H1 (cell line): ENCODE measurements at regions not wholly inside any gene's neighbourhood (a gene's known extent, or its start where the extent isn't known, plus 50 kb on each side); places are given as distances from the start of the nearest gene placed in this dataset.

ENCODE experiments used
- CTCF ChIA-PET: fragments of 300-600 bp; sonication (Branson Sonifier 250); formaldehyde crosslinking; loops from one replicate; lab custom pipeline; 2021; ENCODE audit not compliant: partially characterized antibody; lab: Charles Lee
- POLR2A ChIA-PET: fragments of 300-600 bp; sonication (Branson Sonifier 250); formaldehyde crosslinking; loops from one replicate; lab custom pipeline; 2021; ENCODE audit warnings: inconsistent platforms; ENCODE audit not compliant: partially characterized antibody; lab: Charles Lee
- DNase-seq, 2 experiments: peaks; one replicate each; pipeline versions ENCODE4 v3.0.0 to v3.0.0-alpha.2; 2010 to 2022; ENCODE audit warnings: low spot score in 2 of 2, low read depth in 1 of 2, mixed read lengths in 1 of 2
- FAIRE-seq: peaks from 2 replicates; lab custom pipeline; 2011; peaks lifted over from hg19 to GRCh38; lab: Jason Lieb, UNC
- H2AFZ ChIP-seq: 2 replicates; pipeline ENCODE4 v1.8.1; 2012; ENCODE audit warnings: low read length, inconsistent platforms
- H2AK5ac ChIP-seq: 2 replicates; pipeline ENCODE4 v1.6.1; 2013; ENCODE audit warnings: low read depth, low read length
- H2BK120ac ChIP-seq: replicated peaks from 2 replicates; pipeline ENCODE3; 2013; ENCODE audit warnings: low read depth, low read length, inconsistent platforms
- H2BK12ac ChIP-seq: 2 replicates; pipeline ENCODE4 v1.6.1; 2013; ENCODE audit warnings: low read depth, low read length
- H2BK15ac ChIP-seq: 2 replicates; pipeline ENCODE4 v1.6.1; 2013; ENCODE audit warnings: low read length
- H2BK20ac ChIP-seq: 2 replicates; pipeline ENCODE4 v1.6.1; 2013; ENCODE audit warnings: low read length
- H2BK5ac ChIP-seq: 2 replicates; pipeline ENCODE4 v1.6.1; 2013; ENCODE audit warnings: low read depth, low read length
- H3K14ac ChIP-seq: 2 replicates; pipeline ENCODE4 v1.6.1; 2013; ENCODE audit warnings: inconsistent platforms; ENCODE audit not compliant: insufficient read length
- H3K18ac ChIP-seq: 2 replicates; pipeline ENCODE4 v1.6.1; 2013; ENCODE audit warnings: low read length; ENCODE audit errors: extremely low read depth
- H3K23ac ChIP-seq: 2 replicates; pipeline ENCODE4 v1.6.1; 2013; ENCODE audit warnings: inconsistent platforms; ENCODE audit not compliant: insufficient read length
- H3K23me2 ChIP-seq: 2 replicates; pipeline ENCODE4 v1.6.1; 2013; ENCODE audit warnings: low read depth, low read length
- H3K27ac ChIP-seq: 2 replicates; pipeline ENCODE4 v1.6.1; 2011; ENCODE audit warnings: low read depth, low read length, inconsistent platforms
- H3K27me3 ChIP-seq, 4 experiments: replicated peaks in 1 of 4; 1 replicate in 1 of 4; 2 replicates in 3 of 4; pipeline versions ENCODE4 v1.6.1 to v1.8.1; 2011 to 2013; ENCODE audit warnings: low read length in 3 of 4, mild to moderate bottlenecking in 3 of 4, inconsistent platforms in 2 of 4, mixed read lengths in 2 of 4, moderate library complexity in 1 of 4; ENCODE audit not compliant: control insufficient read depth in 3 of 4, insufficient read depth in 3 of 4; ENCODE audit errors: extremely low read depth in 1 of 4
- H3K36me3 ChIP-seq, 4 experiments: 2 replicates each; pipeline versions ENCODE4 v1.6.1 to v1.8.1; 2011 to 2013; ENCODE audit warnings: mild to moderate bottlenecking in 4 of 4, low read length in 3 of 4, moderate library complexity in 2 of 4, control low read depth in 1 of 4, inconsistent platforms in 1 of 4; ENCODE audit not compliant: insufficient read depth in 4 of 4, control insufficient read depth in 2 of 4
- H3K4ac ChIP-seq: replicated peaks from 2 replicates; pipeline ENCODE3; 2013; ENCODE audit warnings: low read length, low read depth, mixed read lengths, inconsistent platforms; ENCODE audit not compliant: insufficient read length
- H3K4me1 ChIP-seq, 4 experiments: replicated peaks in 1 of 4; 1 replicate in 1 of 4; 2 replicates in 3 of 4; pipeline versions ENCODE4 v1.6.1 to v1.8.1; 2011 to 2013; ENCODE audit warnings: low read length in 3 of 4, inconsistent platforms in 2 of 4, mixed read lengths in 1 of 4; ENCODE audit not compliant: insufficient read depth in 4 of 4, control insufficient read depth in 3 of 4
- H3K4me2 ChIP-seq, 2 experiments: 2 replicates each; pipeline versions ENCODE4 v1.6.1 to v1.8.1; 2011 to 2013; ENCODE audit warnings: low read depth in 2 of 2, low read length in 2 of 2, control low read depth in 1 of 2, inconsistent platforms in 1 of 2, mild to moderate bottlenecking in 1 of 2; ENCODE audit not compliant: insufficient read depth in 1 of 2
- H3K4me3 ChIP-seq, 4 experiments: fragments of 200-600, 300-600 bp in 1 of 4; sonication (generic), shearing (Covaris generic), sonication (Bioruptor Twin) in 1 of 4; 2 replicates each; pipeline versions ENCODE4 v1.5.1 to v1.8.1; 2011 to 2016; ENCODE audit warnings: low read length in 4 of 4, low read depth in 3 of 4, control low read depth in 2 of 4, inconsistent platforms in 2 of 4, mild to moderate bottlenecking in 2 of 4, mixed read lengths in 1 of 4, moderate library complexity in 1 of 4; ENCODE audit not compliant: insufficient read depth in 2 of 4; ENCODE audit errors: extremely low read depth in 1 of 4
- H3K56ac ChIP-seq: replicated peaks from 2 replicates; pipeline ENCODE3; 2013; ENCODE audit warnings: low read depth, mild to moderate bottlenecking, mixed read lengths, low read length, inconsistent platforms; ENCODE audit not compliant: insufficient read length
- H3K79me1 ChIP-seq: 2 replicates; pipeline ENCODE4 v1.6.1; 2013; ENCODE audit warnings: low read depth, low read length, control low read depth
- H3K79me2 ChIP-seq, 2 experiments: 2 replicates each; pipeline versions ENCODE4 v1.6.1 to v1.8.1; 2012 to 2013; ENCODE audit warnings: low read length in 2 of 2, mild to moderate bottlenecking in 2 of 2, inconsistent platforms in 1 of 2; ENCODE audit not compliant: insufficient read depth in 2 of 2, control insufficient read depth in 1 of 2
- H3K9ac ChIP-seq, 4 experiments: replicated peaks in 1 of 4; 1 replicate in 1 of 4; 2 replicates in 3 of 4; pipeline versions ENCODE4 v1.6.1 to v1.8.1; 2011 to 2013; ENCODE audit warnings: low read depth in 3 of 4, low read length in 3 of 4, control low read depth in 2 of 4, mild to moderate bottlenecking in 2 of 4, moderate library complexity in 2 of 4, inconsistent platforms in 1 of 4; ENCODE audit errors: extremely low read depth in 1 of 4
- H3K9me3 ChIP-seq, 2 experiments: 2 replicates each; pipeline versions ENCODE4 v1.6.1 to v1.8.1; 2012 to 2013; ENCODE audit warnings: mild to moderate bottlenecking in 2 of 2, moderate library complexity in 2 of 2, control low read depth in 1 of 2, inconsistent platforms in 1 of 2, low read depth in 1 of 2, low read length in 1 of 2, mixed read lengths in 1 of 2; ENCODE audit not compliant: insufficient read depth in 2 of 2
- H4K20me1 ChIP-seq, 2 experiments: replicated peaks in 1 of 2; 2 replicates each; pipeline versions ENCODE3 to v1.8.1; 2011 to 2013; ENCODE audit warnings: inconsistent platforms in 2 of 2, low read length in 2 of 2, mild to moderate bottlenecking in 1 of 2; ENCODE audit not compliant: insufficient read depth in 2 of 2, control insufficient read depth in 1 of 2
- H4K5ac ChIP-seq: 2 replicates; pipeline ENCODE4 v1.6.1; 2013; ENCODE audit warnings: low read length, low read depth, mixed read lengths, inconsistent platforms; ENCODE audit not compliant: insufficient read length
- H4K8ac ChIP-seq: 2 replicates; pipeline ENCODE4 v1.8.0; 2013; ENCODE audit warnings: mild to moderate bottlenecking, moderate library complexity, low read length, inconsistent platforms; ENCODE audit not compliant: insufficient read depth; ENCODE audit errors: extremely low read depth
- H4K91ac ChIP-seq: replicated peaks from 2 replicates; pipeline ENCODE3; 2013; ENCODE audit warnings: low read length, mixed read lengths, inconsistent platforms; ENCODE audit not compliant: insufficient read length
- CBX8 ChIP-seq: fragments of 300-800, 300-1000 bp; sonication (generic); IDR thresholded peaks from 2 replicates; pipeline ENCODE4 v1.7.1; 2016; ENCODE audit warnings: low read depth, low read length, borderline replicate concordance
- CTBP2 ChIP-seq: IDR thresholded peaks from 2 replicates; pipeline ENCODE4 v1.7.0; 2011; ENCODE audit warnings: borderline replicate concordance, mild to moderate bottlenecking, moderate library complexity, mixed read lengths, low read length; ENCODE audit not compliant: insufficient read depth, insufficient read length
- MAX ChIP-seq: IDR thresholded peaks from 2 replicates; pipeline ENCODE4 v1.6.1; 2012; ENCODE audit warnings: inconsistent platforms
- POLR2A ChIP-seq, 2 experiments: IDR thresholded peaks; 1 replicate in 1 of 2; 2 replicates in 1 of 2; pipeline ENCODE4 v1.6.1; 2011; ENCODE audit warnings: low read depth in 2 of 2, low read length in 2 of 2, mild to moderate bottlenecking in 2 of 2; ENCODE audit errors: control extremely low read depth in 1 of 2
- TAF1 ChIP-seq: IDR thresholded peaks from 2 replicates; pipeline ENCODE4 v1.6.1; 2011; ENCODE audit warnings: mild to moderate bottlenecking, low read depth, low read length
- WGBS, 2 experiments: shearing (Covaris generic) in 1 of 2; methylation state at CpG; one replicate each; pipeline versions ENCODE4 v1.1.6 to v1.1.7; 2013 to 2015; ENCODE audit warnings: low lambda C conversion rate in 2 of 2, mixed read lengths in 2 of 2, inconsistent platforms in 1 of 2, low coverage in 1 of 2, missing lambda C conversion rate in 1 of 2; ENCODE audit not compliant: insufficient replicate concordance in 2 of 2, insufficient coverage in 1 of 2, insufficient read length in 1 of 2; ENCODE audit errors: extremely low coverage in 1 of 2, missing lambda C conversion rate in 1 of 2; 5-methylcytosine and 5-hydroxymethylcytosine counted together

- no peaks in the 10 kb centered on the region for H3K79me1 ChIP-seq
- H4K8ac ChIP-seq: no peak overlapping the region
- H2BK5ac ChIP-seq: no peak overlapping the region
- H3K9me3 ChIP-seq: no peaks in the 10 kb centered on the region
- no peak overlapping the region for H3K9ac ChIP-seq
- H4K5ac ChIP-seq: no peak overlapping the region
- ChIA-PET POLR2A (interaction anchor here (0.6 kb wide), 2 partner anchors 13 to 1959 kb away, joined by 3 read pairs; no protein-coding TSS in a partner anchor), CTCF (interaction anchor here (1.1 to 1.5 kb wide), 3 partner anchors 17 to 112 kb away, joined by 3 to 4 read pairs (median 4); no protein-coding TSS in a partner anchor)
- H2BK120ac ChIP-seq: no peak overlapping the region
- no peak overlapping the region for H4K91ac ChIP-seq
- no peak for FAIRE-seq
- H3K27me3 ChIP-seq: no peaks in the 10 kb centered on the region
- no peak overlapping the region for H3K4me2 ChIP-seq
- H3K23ac ChIP-seq: no peak overlapping the region
- H3K18ac ChIP-seq: no peak overlapping the region
- 93% methylated on average over 12 of the region's 12 CpGs; no CpG with 5 or more reads in 1 of the 2 experiments for WGBS, 2 experiments
- H3K79me2 ChIP-seq: no peaks in the 10 kb centered on the region
- H2AK5ac ChIP-seq: no peak overlapping the region
- H2AFZ ChIP-seq: 0 out of 2 replicates have a peak overlapping the region, but pooled peaks have one; percentile 44
- no peaks in the 10 kb centered on the region for H4K20me1 ChIP-seq
- H3K23me2 ChIP-seq: no peaks in the 10 kb centered on the region
- TF ChIP-seq CTBP2 (no peak), TAF1 (no peak), CBX8 (no peak), MAX (no peak), POLR2A (IDR thresholded peaks at IDR 0.05; ENCODE audit: control extremely low read depth in 1 of 2, low read depth in 2 of 2, low read length in 2 of 2) (no peak)
- H2BK20ac ChIP-seq: no peak overlapping the region
- H2BK15ac ChIP-seq: no peak overlapping the region
- H3K27ac ChIP-seq: no peak overlapping the region
- H3K4me1 ChIP-seq: no peaks in the 10 kb centered on the region
- no peak for DNase-seq
- H3K56ac ChIP-seq: no peak overlapping the region
- H3K4me3 ChIP-seq: no peak overlapping the region
- H3K4ac ChIP-seq: no peak overlapping the region
- H2BK12ac ChIP-seq: no peak overlapping the region
- no peak overlapping the region for H3K14ac ChIP-seq
- no peaks in the 10 kb centered on the region for H3K36me3 ChIP-seq
These were observed 51.3 kb upstream of the TOX2 start for GRCh38 chr20:43863330-43863729.
